ENCODE measurements at regions not wholly inside any gene's neighbourhood (a gene's known extent, or its start where the extent isn't known, plus 50 kb on each side); places are given as distances from the start of the nearest gene placed in this dataset.

- no peak for DNase-seq
Measured at GRCh38 chr2:60292242-60292641, 261.2 kb downstream of the BCL11A start.

- DNase-seq, result no peak
Measured at GRCh38 chr2:60290509-60290908, 262.9 kb downstream of the BCL11A start.

GRCh38 chr2:60285626-60286316, 267.7 kb downstream of the BCL11A start:
- no peak for DNase-seq

- no peak for DNase-seq
Measured at GRCh38 chr2:60283626-60284025, 269.8 kb downstream of the BCL11A start.

GRCh38 chr2:60282886-60283285, 270.6 kb downstream of the BCL11A start:
- DNase-seq, result no peak

GRCh38 chr2:60281730-60282129, 271.7 kb downstream of the BCL11A start:
- no peak for DNase-seq

- no peak for DNase-seq
Measured at GRCh38 chr2:60280238-60280637, 273.2 kb downstream of the BCL11A start.

GRCh38 chr2:60278906-60279305, 274.5 kb downstream of the BCL11A start:
- no peak for DNase-seq

GRCh38 chr2:60275958-60276357, 277.5 kb downstream of the BCL11A start:
- no peak for DNase-seq

GRCh38 chr2:60273836-60274235, 279.6 kb downstream of the BCL11A start:
- DNase-seq, result no peak

GRCh38 chr2:60271713-60272112, 281.7 kb downstream of the BCL11A start:
- DNase-seq, result no peak

- DNase-seq, result no peak
Measured at GRCh38 chr2:60271131-60271530, 282.3 kb downstream of the BCL11A start.

GRCh38 chr2:60268661-60269060, 284.8 kb downstream of the BCL11A start:
- DNase-seq, result no peak

- DNase-seq, result no peak
Measured at GRCh38 chr2:60268032-60268431, 285.4 kb downstream of the BCL11A start.

GRCh38 chr2:60267122-60267521, 286.3 kb downstream of the BCL11A start:
- no peak for DNase-seq

- DNase-seq, result no peak
Measured at GRCh38 chr2:60262178-60262577, 291.3 kb downstream of the BCL11A start.

- DNase-seq, result no peak
Measured at GRCh38 chr2:60260639-60261296, 292.7 kb downstream of the BCL11A start.

GRCh38 chr2:60259781-60260180, 293.7 kb downstream of the BCL11A start:
- DNase-seq, result no peak

GRCh38 chr2:60252581-60253150, 300.8 kb downstream of the BCL11A start:
- DNase-seq, result no peak

- DNase-seq, result no peak
Measured at GRCh38 chr2:60251247-60251646, 302.2 kb downstream of the BCL11A start.

GRCh38 chr2:60249879-60250278, 303.6 kb downstream of the BCL11A start:
- no peak for DNase-seq

- no peak for DNase-seq
Measured at GRCh38 chr2:60247471-60247870, 306.0 kb downstream of the BCL11A start.

GRCh38 chr2:60246583-60246982, 306.9 kb downstream of the BCL11A start:
- no peak for DNase-seq

GRCh38 chr2:60234274-60234986, 319.0 kb downstream of the BCL11A start:
- DNase-seq, result no peak
